ENCODE measurements at regions not wholly inside any gene's neighbourhood (a gene's known extent, or its start where the extent isn't known, plus 50 kb on each side); places are given as distances from the start of the nearest gene placed in this dataset.

DNA sequence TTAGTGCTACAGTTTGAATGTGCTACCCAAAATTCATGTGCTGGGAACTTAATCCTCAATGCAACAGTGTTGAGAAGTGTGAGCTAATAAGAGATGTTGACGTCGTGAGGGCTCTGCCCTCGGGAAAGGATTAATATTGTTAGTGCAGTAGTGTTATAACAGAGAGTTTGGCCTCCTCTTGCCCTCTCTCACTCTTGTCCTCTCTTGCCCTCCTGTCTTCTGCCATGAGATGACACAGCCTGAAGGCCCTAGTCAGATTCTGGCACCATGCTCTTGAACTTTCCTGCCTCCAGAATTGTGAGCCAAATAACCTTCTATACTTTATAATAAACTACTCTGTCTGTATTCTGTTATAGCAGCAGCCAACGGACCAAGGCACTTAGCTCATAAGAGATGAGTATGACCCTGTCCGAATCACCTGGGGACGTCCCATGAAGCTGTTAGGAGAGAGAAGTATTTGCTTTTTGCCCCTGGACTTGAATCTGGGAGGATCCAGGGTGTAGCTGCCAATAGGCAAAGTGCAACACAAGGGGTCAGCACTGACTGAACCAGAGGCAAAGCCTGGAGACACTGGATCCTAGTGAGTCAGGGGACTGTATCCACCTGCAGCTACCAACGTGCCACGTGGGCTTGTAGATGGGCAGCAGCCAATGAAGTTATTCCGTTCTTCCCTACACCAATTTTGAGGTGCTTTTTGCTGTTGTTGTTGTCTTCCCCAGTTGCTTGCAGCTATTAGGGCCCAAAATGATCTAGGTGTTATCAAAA is 233.7 kb downstream of the THBS2 start:
- TF ChIP-seq, protein P1, sequence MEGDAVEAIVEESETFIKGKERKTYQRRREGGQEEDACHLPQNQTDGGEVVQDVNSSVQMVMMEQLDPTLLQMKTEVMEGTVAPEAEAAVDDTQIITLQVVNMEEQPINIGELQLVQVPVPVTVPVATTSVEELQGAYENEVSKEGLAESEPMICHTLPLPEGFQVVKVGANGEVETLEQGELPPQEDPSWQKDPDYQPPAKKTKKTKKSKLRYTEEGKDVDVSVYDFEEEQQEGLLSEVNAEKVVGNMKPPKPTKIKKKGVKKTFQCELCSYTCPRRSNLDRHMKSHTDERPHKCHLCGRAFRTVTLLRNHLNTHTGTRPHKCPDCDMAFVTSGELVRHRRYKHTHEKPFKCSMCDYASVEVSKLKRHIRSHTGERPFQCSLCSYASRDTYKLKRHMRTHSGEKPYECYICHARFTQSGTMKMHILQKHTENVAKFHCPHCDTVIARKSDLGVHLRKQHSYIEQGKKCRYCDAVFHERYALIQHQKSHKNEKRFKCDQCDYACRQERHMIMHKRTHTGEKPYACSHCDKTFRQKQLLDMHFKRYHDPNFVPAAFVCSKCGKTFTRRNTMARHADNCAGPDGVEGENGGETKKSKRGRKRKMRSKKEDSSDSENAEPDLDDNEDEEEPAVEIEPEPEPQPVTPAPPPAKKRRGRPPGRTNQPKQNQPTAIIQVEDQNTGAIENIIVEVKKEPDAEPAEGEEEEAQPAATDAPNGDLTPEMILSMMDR (conservative IDR thresholded peaks at IDR 0.05): no peak
- TF ChIP-seq EZH2 (IDR thresholded peaks at IDR 0.05; ENCODE audit: low read depth): no peak
